Fibroblast of lung (primary cell): ENCODE measurements at regions not wholly inside any gene's neighbourhood (a gene's known extent, or its start where the extent isn't known, plus 50 kb on each side); places are given as distances from the start of the nearest gene placed in this dataset.
"Not testable (repeated sequence)": the region's sequence is repeated elsewhere in the genome, so short reads cannot be mapped to it uniquely, and the experiment has no call there.

ENCODE experiments used
- CTCF ChIP-seq, 2 donors: IDR thresholded peaks in 1 of 2; conservative IDR thresholded peaks in 1 of 2; 1 replicate in 1 of 2; 2 replicates in 1 of 2; pipeline ENCODE4 v1.5.1; 2011 to 2012; ENCODE audit warnings: low read length in 2 of 2, control low read depth in 1 of 2, inconsistent platforms in 1 of 2, low read depth in 1 of 2, mild to moderate bottlenecking in 1 of 2
- EZH2 ChIP-seq: IDR thresholded peaks from 2 replicates; pipeline ENCODE4 v1.5.1; 2012; ENCODE audit warnings: low read length, control low read depth, mild to moderate bottlenecking; ENCODE audit errors: missing control alignments

- TF ChIP-seq CTCF (conservative IDR thresholded peaks at IDR 0.05 in 1 of 2, IDR thresholded peaks at IDR 0.05 in 1 of 2; ENCODE audit: low read depth in 1 of 2, low read length in 2 of 2); EZH2: not testable (repeated sequence)
These were observed 170.6 kb upstream of the POMZP3 start for GRCh38 chr7:76797639-76798038.
